Large intestine (tissue), 3 donors: ENCODE measurements at regions not wholly inside any gene's neighbourhood (a gene's known extent, or its start where the extent isn't known, plus 50 kb on each side); places are given as distances from the start of the nearest gene placed in this dataset.
"Not testable (repeated sequence)": the region's sequence is repeated elsewhere in the genome, so short reads cannot be mapped to it uniquely, and the experiment has no call there.

Experiments
- DNase-seq, 2 donors: peaks; one replicate each; pipeline versions ENCODE4 v3.0.0 to v3.0.0-alpha.2; 2013
- H3K27ac ChIP-seq: one replicate; pipeline ENCODE4 v1.5.1; 2013; ENCODE audit warnings: low read length
- H3K27me3 ChIP-seq: 2 replicates; pipeline ENCODE4 v1.6.1; 2013; ENCODE audit warnings: low read length; ENCODE audit not compliant: control insufficient read depth, insufficient read depth
- H3K36me3 ChIP-seq: 2 replicates; pipeline ENCODE4 v1.6.1; 2013; ENCODE audit warnings: low read length; ENCODE audit not compliant: control insufficient read depth, insufficient read depth
- H3K4me1 ChIP-seq: one replicate; pipeline ENCODE4 v1.6.1; 2013; ENCODE audit warnings: low read length; ENCODE audit not compliant: control insufficient read depth, insufficient read depth
- H3K4me3 ChIP-seq: one replicate; pipeline ENCODE4 v1.5.1; 2013; ENCODE audit warnings: low read length
- H3K9me3 ChIP-seq: one replicate; pipeline ENCODE4 v1.6.1; 2013; ENCODE audit warnings: mild to moderate bottlenecking, low read depth, low read length, moderate library complexity; ENCODE audit not compliant: control insufficient read depth
- WGBS: methylation state at CpG from one replicate; pipeline ENCODE4 v1.1.5; 2013; ENCODE audit warnings: low lambda C conversion rate; ENCODE audit not compliant: insufficient coverage; 5-methylcytosine and 5-hydroxymethylcytosine counted together

DNA sequence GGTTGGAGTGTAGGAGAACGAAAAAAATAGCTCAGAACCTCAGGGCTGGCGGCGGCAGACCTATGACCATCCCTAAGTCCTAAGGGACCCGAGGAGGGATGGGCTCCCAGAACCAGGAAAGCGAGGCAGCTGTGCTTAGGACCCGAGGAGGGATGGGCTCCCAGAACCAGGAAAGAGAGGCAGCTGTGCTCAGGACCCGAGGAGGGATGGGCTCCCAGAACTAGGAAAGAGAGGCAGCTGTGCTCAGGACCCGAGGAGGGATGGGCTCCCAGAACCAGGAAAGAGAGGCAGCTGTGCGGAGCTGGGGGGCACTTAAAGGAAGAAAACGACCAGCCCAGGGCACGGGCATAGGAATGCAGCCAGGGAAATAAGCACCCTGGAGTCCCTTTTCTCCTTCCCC, 125.0 kb upstream of the DLG1 start:
- H3K4me1 ChIP-seq = peaks cover 10% of the 10 kb centered on the region
- H3K9me3 ChIP-seq = no peaks in the 10 kb centered on the region
- H3K27me3 ChIP-seq = no peaks in the 10 kb centered on the region
- H3K4me3 ChIP-seq = no peak overlapping the region
- no peak for DNase-seq
- WGBS = no CpG with 5 or more reads among the region's 11 CpGs
- H3K36me3 ChIP-seq = no peaks in the 10 kb centered on the region
- no peak overlapping the region for H3K27ac ChIP-seq

DNA sequence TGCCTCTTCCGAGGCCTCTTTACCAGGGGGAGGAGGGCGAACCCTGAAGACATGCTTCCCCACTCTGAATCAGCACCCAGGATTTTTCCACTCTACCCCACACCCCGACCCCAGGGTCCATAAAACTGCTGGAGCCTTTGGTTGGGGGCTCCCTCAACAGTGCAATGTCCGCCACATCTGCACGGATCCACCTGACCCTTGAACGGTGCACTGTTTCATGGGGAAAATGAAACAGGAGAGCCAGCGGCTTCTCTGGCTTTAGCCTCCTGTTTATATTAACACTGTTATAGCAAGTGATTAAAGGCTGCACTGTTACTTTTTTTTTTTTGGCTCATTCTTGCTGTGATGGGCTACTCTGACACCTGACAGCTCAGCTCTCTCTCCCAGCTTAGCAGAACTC, 124.1 kb upstream of the DLG1 start:
- H3K27ac ChIP-seq = no peak overlapping the region
- H3K4me1 ChIP-seq = peaks cover 4% of the 10 kb centered on the region
- H3K36me3 ChIP-seq = no peaks in the 10 kb centered on the region
- no peaks in the 10 kb centered on the region for H3K9me3 ChIP-seq
- peak in 1 of 2 donors; percentile 38 for DNase-seq
- no CpG with 5 or more reads among the region's 7 CpGs for WGBS
- H3K4me3 ChIP-seq = no peak overlapping the region
- H3K27me3 ChIP-seq = no peaks in the 10 kb centered on the region

DNA sequence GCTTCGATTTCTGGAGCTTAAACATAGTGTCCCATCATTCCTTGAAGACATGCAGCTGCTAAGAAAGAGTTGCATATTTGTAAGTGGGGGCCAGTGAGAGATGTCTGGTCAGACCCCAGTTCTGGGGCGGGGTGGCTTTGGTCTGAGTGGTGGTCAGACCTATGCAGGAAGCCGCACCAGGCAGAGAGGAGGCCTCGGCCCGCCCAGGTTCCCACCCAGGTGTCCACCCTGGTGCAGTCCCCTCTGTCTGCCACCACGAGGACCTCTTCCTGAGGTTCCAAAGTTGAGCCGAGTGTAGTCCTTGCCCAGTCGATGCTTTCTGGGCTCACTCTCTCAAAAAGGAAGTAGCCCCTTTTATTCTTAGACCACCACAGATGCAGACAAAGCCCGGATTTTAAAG, 122.6 kb upstream of the DLG1 start:
- no peaks in the 10 kb centered on the region for H3K27me3 ChIP-seq
- no peak for DNase-seq
- peaks cover 4% of the 10 kb centered on the region for H3K4me1 ChIP-seq
- WGBS = 92% methylated on average over 2 of the region's 9 CpGs
- H3K36me3 ChIP-seq = no peaks in the 10 kb centered on the region
- no peaks in the 10 kb centered on the region for H3K9me3 ChIP-seq
- no peak overlapping the region for H3K27ac ChIP-seq
- H3K4me3 ChIP-seq = no peak overlapping the region

DNA sequence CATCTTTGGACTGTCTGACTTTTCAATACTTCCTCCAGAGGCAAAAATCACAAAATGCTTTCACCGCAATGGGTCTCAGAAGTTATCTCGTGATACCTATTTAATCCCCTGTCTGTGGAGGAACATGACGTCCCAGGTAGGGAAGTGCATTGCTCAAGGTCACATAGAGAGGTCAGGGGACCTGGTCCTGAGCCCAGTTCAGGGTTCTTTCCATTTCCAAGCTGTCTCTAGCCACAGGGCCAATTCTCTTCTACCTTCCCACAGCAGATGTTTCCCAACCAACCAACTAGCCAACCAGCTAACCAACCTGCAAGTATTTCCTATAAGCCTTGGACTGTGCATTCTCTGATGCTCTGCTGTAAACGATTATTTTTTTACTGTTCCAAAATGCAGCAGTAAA, 122.2 kb upstream of the DLG1 start:
- DNase-seq = no peak
- no CpG with 5 or more reads among the region's 4 CpGs for WGBS
- Histone ChIP-seq H3K9me3 (no peaks in the 10 kb centered on the region), H3K4me1 (peaks cover 4% of the 10 kb centered on the region), H3K4me3 (no peak overlapping the region), H3K27me3 (no peaks in the 10 kb centered on the region), H3K36me3 (no peaks in the 10 kb centered on the region), H3K27ac (no peak overlapping the region)

DNA sequence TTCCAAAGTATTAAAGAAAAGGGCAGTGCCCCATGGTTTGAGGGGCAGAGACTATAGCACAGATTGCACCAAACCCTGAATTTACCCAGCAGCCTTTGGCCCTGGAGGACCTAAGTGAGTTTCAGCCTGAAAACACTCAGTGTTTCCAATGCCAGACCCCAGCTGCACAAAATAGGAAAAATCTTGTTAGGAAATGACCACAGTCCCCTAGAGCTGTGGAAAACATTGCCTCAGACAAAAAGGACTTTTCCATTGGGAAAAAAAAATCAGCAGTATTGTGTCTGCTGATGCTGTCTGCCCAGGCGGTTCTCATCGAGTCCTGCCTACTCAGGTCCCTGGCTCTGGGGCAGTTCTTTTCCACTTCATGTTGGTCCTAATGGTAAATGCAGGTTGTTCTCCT, 121.7 kb upstream of the DLG1 start:
- WGBS = no CpG with 5 or more reads among the region's 2 CpGs
- Histone ChIP-seq H3K27ac (no peak overlapping the region), H3K27me3 (no peaks in the 10 kb centered on the region), H3K9me3 (no peaks in the 10 kb centered on the region), H3K4me1 (peaks cover 4% of the 10 kb centered on the region), H3K36me3 (no peaks in the 10 kb centered on the region), H3K4me3 (no peak overlapping the region)
- no peak for DNase-seq

DNA sequence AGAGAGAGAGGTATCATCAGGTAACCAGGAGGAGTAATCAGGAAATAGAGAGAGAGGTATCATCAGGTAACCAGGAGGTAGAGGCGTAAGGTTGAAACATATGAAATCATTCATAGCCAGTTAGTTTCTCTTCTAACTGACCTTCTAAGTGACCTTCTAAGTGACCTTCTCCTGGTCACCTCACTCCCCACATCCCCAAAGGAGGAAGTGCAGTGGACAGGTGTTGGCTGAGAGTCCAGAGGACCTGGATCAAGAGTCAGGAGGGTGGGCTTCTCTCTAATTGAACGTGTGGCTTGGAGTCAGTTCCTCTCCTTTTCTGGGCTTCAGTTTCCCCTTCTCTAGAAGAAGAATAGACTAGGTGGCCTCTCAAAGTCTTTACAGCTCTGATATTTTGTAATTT, 121.3 kb upstream of the DLG1 start:
- Histone ChIP-seq H3K27ac (no peak overlapping the region), H3K9me3 (no peaks in the 10 kb centered on the region), H3K36me3 (no peaks in the 10 kb centered on the region), H3K4me1 (peaks cover 4% of the 10 kb centered on the region), H3K27me3 (no peaks in the 10 kb centered on the region), H3K4me3 (no peak overlapping the region)
- no peak for DNase-seq
- WGBS = no CpG with 5 or more reads among the region's 2 CpGs

DNA sequence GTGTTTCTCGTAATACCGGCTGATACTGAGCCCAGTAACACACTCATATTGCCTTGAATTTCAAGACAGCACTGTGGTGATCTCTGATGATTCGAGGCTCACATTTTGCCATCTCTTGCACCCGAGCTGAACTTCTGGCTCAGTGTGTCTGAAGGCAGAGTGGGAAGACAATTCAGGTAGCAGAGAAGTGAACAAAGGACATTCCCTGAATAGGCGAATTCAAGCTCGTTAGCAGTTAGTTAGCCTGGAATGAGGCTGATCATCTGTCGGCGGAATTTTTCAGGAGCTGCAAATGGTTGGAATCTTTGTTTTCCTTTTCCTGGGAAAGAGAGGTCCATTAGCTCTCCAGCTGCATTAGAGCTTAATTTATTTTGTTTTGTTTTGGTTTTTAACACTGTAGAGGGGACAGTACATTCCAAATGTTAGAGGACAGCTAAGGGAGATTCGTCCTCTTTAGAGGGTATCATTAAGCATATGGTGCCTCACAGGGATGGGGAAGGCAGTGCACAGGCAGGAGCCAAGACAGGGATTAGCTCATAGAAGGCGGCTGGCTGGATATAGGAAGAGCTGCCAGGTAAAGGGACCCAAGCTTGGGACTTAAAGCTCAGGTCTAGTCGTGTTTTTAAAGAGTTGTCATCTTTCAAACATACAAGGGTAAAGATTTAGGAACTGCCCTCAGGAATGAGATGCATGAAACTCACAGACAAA, 119.7 kb upstream of the DLG1 start:
- Histone ChIP-seq H3K4me3 (no peak overlapping the region), H3K36me3 (no peaks in the 10 kb centered on the region), H3K4me1 (peaks cover 4% of the 10 kb centered on the region), H3K27ac (no peak overlapping the region), H3K9me3 (no peaks in the 10 kb centered on the region), H3K27me3 (no peaks in the 10 kb centered on the region)
- no peak for DNase-seq
- 47% methylated on average over 3 of the region's 11 CpGs for WGBS

DNA sequence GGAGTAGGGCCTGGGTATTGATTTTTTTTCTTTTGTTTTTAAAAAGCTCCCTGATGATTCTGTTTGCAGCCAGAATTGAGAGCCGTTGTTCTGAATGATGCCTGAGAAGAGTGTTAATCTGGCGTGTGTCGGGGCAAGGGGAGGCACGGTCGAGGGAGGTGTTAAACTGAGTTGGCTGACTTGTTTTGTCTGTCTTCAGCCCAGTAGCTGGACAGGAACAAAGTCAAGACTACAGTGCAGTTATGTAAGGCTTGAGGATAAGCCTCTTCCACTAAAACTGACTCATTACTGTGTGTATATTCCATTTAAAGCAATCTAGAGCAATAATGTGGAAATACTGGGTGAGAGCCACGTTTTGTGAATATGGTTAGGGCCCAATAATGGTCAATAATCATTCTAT, 119.0 kb upstream of the DLG1 start:
- DNase-seq = no peak
- WGBS = 40% methylated on average over 1 of the region's 6 CpGs
- no peaks in the 10 kb centered on the region for H3K9me3 ChIP-seq
- H3K4me1 ChIP-seq = peaks cover 3% of the 10 kb centered on the region
- H3K4me3 ChIP-seq = no peak overlapping the region
- no peak overlapping the region for H3K27ac ChIP-seq
- no peaks in the 10 kb centered on the region for H3K36me3 ChIP-seq
- H3K27me3 ChIP-seq = no peaks in the 10 kb centered on the region

DNA sequence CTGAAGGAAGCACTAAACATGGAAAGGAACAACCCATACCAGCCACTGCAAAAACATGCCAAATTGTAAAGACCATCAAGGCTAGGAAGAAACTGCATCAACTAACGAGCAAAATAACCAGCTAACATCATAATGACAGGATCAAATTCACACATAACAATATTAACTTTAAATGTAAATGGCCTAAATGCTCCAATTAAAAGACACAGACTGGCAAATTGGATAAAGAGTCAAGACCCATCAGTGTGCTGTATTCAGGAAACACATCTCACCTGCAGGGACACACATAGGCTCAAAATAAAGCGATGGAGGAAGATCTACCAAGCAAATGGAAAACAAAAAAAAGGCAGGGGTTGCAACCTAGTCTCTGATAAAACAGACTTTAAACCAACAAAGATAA, 113.5 kb upstream of the DLG1 start:
- H3K9me3 ChIP-seq, H3K27me3 ChIP-seq, H3K4me1 ChIP-seq, H3K27ac ChIP-seq, DNase-seq, H3K36me3 ChIP-seq, H3K4me3 ChIP-seq: not testable (repeated sequence)
- 100% methylated on average over 1 of the region's 2 CpGs for WGBS

DNA sequence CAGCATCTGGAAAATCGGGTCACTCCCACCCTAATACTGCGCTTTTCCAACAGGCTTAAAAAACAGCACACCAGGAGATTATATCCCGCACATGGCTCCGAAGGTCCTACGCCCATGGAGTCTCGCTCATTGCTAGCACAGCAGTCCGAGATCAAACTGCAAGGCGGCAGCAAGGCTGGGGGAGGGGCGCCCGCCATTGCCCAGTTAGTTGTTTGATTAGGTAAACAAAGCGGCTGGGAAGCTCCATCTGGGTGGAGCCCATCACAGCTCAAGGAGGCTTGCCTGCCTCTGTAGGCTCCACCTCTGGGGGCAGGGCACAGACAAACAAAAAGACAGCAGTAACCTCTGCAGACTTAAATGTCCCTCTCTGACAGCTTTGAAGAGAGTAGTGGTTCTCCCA, 111.8 kb upstream of the DLG1 start:
- not testable (repeated sequence) for H3K36me3 ChIP-seq, H3K9me3 ChIP-seq, DNase-seq, H3K4me3 ChIP-seq, H3K27me3 ChIP-seq, H3K27ac ChIP-seq, H3K4me1 ChIP-seq
- no CpG with 5 or more reads among the region's 11 CpGs for WGBS

DNA sequence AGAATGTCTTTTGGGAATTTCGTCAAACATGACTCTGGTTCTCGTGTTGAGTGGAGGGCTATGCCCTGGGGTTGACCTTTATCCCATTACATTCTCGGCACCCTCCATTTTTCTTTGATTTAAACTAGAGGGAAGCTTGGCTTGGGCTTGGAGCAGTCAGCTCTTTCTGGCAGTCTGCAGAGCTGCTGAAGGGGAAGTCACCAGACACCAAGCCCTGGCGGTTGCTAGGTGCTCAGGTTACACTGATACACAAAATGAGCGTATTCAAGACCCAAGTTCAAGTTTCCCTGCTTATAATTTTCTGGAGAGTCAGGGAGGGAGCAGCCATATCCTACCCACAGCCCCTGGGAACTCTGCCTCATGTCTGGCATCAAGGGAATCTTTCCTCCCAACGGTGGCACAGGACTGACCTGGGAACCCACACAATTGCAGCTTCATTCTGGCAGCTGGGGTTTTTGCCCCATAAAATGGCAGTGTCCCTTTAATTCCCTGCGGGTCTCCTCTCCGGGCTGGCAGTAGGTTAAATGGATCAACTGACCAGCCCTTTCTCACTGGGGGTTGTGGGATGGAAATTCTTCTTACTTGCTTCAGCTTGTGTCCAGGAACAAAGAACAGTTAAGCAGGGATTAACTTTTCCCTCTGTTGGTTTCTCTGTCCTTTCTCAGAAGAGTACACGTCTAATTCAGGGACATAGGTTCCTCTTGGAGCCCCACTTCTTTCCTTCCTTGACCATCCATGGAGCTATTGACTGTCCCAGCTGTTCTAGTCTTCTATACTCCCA, 110.0 kb upstream of the DLG1 start:
- H3K27ac ChIP-seq = no peak overlapping the region
- no peaks in the 10 kb centered on the region for H3K4me1 ChIP-seq
- H3K36me3 ChIP-seq = no peaks in the 10 kb centered on the region
- peaks cover 2% of the 10 kb centered on the region for H3K9me3 ChIP-seq
- DNase-seq = no peak
- no peaks in the 10 kb centered on the region for H3K27me3 ChIP-seq
- WGBS = 57% methylated on average over 2 of the region's 9 CpGs
- H3K4me3 ChIP-seq = no peak overlapping the region
